Liver (tissue), 3 donors: ENCODE measurements at regions not wholly inside any gene's neighbourhood (a gene's known extent, or its start where the extent isn't known, plus 50 kb on each side); places are given as distances from the start of the nearest gene placed in this dataset.

Source experiments
- EGR1 ChIP-seq, 2 donors: IDR thresholded peaks; 2 replicates each; pipeline ENCODE4 v1.6.1; 2016 to 2018; ENCODE audit warnings: antibody characterized with exemption in 2 of 2, low read depth in 2 of 2
- GABPA ChIP-seq, 2 donors: IDR thresholded peaks in 1 of 2; conservative IDR thresholded peaks in 1 of 2; 2 replicates each; pipeline ENCODE4 v1.6.1; 2016; ENCODE audit warnings: antibody characterized with exemption in 2 of 2, mild to moderate bottlenecking in 1 of 2, moderate library complexity in 1 of 2
- HNF4A ChIP-seq, 2 donors: conservative IDR thresholded peaks; 2 replicates each; pipeline ENCODE4 v1.6.1; 2016; ENCODE audit warnings: antibody characterized with exemption in 2 of 2, mild to moderate bottlenecking in 2 of 2
- JUND ChIP-seq, 2 donors: IDR thresholded peaks; 2 replicates each; pipeline ENCODE4 v1.6.1; 2016; ENCODE audit warnings: antibody characterized with exemption in 2 of 2
- RAD21 ChIP-seq, 2 donors: IDR thresholded peaks; 2 replicates each; pipeline ENCODE4 v1.6.1; 2016; ENCODE audit warnings: antibody characterized with exemption in 2 of 2, mild to moderate bottlenecking in 2 of 2
- SP1 ChIP-seq: IDR thresholded peaks from 2 replicates; pipeline ENCODE4 v1.6.1; 2018; ENCODE audit warnings: antibody characterized with exemption, mild to moderate bottlenecking
- TAF1 ChIP-seq: conservative IDR thresholded peaks from 2 replicates; pipeline ENCODE4 v1.6.1; 2016; ENCODE audit warnings: antibody characterized with exemption, mild to moderate bottlenecking
- YY1 ChIP-seq: IDR thresholded peaks from 2 replicates; pipeline ENCODE4 v1.6.1; 2016; ENCODE audit warnings: antibody characterized with exemption, mild to moderate bottlenecking
- TF ChIP-seq, protein P1 (sequence below): fragments of 150-350 bp; IDR thresholded peaks from 2 replicates; pipeline ENCODE4 v1.5.1; 2017; ENCODE audit warnings: improper control_type of control experiment, low read depth, low read length; ENCODE audit not compliant: missing input control
- TF ChIP-seq, protein P2 (sequence below): IDR thresholded peaks from 2 replicates; pipeline ENCODE4 v1.6.1; 2016; ENCODE audit warnings: antibody characterized with exemption, mild to moderate bottlenecking
- TF ChIP-seq, protein P3 (sequence below): IDR thresholded peaks from 2 replicates; pipeline ENCODE4 v1.6.1; 2016; ENCODE audit warnings: antibody characterized with exemption
- TF ChIP-seq, protein P4 (sequence below): IDR thresholded peaks from 2 replicates; pipeline ENCODE4 v1.6.1; 2016; ENCODE audit warnings: antibody characterized with exemption
- TF ChIP-seq, protein P5 (sequence below): IDR thresholded peaks from 2 replicates; pipeline ENCODE4 v1.6.1; 2016; ENCODE audit warnings: antibody characterized with exemption
- donor health status: healthy.
- donor health status: healthy.

DNA sequence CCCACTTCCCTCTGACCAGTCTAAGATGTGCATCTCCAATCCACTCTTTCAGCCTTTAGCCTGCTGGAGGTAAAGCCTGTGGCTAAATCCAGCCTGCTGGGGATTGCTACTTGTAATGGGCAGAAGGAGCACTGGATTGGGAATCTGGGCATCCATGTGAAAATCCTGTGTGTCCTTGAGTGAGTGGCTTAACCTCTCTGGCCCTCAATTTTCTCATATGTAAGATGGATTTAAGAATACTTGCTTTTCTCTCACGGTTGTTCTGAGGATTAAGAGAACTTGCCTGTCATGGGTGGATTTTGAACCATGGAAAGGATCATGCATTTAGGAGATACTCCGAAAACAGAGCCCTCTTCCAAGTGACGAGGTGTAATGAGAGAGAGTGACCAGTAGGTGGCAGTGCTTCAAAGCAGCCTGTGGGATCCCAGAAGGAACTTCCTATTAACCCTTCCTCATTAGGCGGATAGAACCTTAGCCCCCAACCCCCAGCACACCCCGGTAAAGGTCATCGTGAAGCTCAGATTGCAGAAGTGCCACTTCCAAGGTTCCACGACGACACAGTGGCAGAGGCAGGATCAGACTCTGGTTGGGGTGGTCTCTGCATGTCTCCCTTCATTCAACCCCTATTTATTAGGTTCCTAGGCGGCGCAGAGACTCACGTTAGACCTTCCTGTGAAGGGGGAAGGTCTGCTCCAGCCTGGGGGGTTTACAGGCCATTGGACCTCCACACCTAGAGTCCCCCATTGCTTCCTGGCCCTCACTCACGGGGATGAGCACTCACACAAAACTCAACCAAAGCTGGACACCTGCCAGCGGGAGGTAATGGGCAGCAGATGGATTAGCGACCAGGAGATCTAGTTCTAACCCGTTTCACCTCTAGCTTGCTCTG is 68.7 kb upstream of the ZNF618 start:
- TF ChIP-seq, protein P1, sequence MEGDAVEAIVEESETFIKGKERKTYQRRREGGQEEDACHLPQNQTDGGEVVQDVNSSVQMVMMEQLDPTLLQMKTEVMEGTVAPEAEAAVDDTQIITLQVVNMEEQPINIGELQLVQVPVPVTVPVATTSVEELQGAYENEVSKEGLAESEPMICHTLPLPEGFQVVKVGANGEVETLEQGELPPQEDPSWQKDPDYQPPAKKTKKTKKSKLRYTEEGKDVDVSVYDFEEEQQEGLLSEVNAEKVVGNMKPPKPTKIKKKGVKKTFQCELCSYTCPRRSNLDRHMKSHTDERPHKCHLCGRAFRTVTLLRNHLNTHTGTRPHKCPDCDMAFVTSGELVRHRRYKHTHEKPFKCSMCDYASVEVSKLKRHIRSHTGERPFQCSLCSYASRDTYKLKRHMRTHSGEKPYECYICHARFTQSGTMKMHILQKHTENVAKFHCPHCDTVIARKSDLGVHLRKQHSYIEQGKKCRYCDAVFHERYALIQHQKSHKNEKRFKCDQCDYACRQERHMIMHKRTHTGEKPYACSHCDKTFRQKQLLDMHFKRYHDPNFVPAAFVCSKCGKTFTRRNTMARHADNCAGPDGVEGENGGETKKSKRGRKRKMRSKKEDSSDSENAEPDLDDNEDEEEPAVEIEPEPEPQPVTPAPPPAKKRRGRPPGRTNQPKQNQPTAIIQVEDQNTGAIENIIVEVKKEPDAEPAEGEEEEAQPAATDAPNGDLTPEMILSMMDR = peak; percentile 87
- TF ChIP-seq JUND (IDR thresholded peaks at IDR 0.05) (no peak), RAD21 (IDR thresholded peaks at IDR 0.05) (peak; percentile 95 to 96), EGR1 (IDR thresholded peaks at IDR 0.05; ENCODE audit: low read depth in 2 of 2) (no peak), SP1 (no peak), TAF1 (no peak), YY1 (no peak), GABPA (IDR thresholded peaks at IDR 0.05 in 1 of 2, conservative IDR thresholded peaks at IDR 0.05 in 1 of 2) (no peak), HNF4A (conservative IDR thresholded peaks at IDR 0.05) (peak; percentile 3 to 12)
- TF ChIP-seq, protein P2, sequence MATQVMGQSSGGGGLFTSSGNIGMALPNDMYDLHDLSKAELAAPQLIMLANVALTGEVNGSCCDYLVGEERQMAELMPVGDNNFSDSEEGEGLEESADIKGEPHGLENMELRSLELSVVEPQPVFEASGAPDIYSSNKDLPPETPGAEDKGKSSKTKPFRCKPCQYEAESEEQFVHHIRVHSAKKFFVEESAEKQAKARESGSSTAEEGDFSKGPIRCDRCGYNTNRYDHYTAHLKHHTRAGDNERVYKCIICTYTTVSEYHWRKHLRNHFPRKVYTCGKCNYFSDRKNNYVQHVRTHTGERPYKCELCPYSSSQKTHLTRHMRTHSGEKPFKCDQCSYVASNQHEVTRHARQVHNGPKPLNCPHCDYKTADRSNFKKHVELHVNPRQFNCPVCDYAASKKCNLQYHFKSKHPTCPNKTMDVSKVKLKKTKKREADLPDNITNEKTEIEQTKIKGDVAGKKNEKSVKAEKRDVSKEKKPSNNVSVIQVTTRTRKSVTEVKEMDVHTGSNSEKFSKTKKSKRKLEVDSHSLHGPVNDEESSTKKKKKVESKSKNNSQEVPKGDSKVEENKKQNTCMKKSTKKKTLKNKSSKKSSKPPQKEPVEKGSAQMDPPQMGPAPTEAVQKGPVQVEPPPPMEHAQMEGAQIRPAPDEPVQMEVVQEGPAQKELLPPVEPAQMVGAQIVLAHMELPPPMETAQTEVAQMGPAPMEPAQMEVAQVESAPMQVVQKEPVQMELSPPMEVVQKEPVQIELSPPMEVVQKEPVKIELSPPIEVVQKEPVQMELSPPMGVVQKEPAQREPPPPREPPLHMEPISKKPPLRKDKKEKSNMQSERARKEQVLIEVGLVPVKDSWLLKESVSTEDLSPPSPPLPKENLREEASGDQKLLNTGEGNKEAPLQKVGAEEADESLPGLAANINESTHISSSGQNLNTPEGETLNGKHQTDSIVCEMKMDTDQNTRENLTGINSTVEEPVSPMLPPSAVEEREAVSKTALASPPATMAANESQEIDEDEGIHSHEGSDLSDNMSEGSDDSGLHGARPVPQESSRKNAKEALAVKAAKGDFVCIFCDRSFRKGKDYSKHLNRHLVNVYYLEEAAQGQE = no peak
- TF ChIP-seq, protein P3, sequence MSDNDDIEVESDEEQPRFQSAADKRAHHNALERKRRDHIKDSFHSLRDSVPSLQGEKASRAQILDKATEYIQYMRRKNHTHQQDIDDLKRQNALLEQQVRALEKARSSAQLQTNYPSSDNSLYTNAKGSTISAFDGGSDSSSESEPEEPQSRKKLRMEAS = no peak
- TF ChIP-seq, protein P4, sequence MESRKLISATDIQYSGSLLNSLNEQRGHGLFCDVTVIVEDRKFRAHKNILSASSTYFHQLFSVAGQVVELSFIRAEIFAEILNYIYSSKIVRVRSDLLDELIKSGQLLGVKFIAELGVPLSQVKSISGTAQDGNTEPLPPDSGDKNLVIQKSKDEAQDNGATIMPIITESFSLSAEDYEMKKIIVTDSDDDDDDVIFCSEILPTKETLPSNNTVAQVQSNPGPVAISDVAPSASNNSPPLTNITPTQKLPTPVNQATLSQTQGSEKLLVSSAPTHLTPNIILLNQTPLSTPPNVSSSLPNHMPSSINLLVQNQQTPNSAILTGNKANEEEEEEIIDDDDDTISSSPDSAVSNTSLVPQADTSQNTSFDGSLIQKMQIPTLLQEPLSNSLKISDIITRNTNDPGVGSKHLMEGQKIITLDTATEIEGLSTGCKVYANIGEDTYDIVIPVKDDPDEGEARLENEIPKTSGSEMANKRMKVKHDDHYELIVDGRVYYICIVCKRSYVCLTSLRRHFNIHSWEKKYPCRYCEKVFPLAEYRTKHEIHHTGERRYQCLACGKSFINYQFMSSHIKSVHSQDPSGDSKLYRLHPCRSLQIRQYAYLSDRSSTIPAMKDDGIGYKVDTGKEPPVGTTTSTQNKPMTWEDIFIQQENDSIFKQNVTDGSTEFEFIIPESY = no peak
- TF ChIP-seq, protein P5, sequence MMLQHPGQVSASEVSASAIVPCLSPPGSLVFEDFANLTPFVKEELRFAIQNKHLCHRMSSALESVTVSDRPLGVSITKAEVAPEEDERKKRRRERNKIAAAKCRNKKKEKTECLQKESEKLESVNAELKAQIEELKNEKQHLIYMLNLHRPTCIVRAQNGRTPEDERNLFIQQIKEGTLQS = no peak
